ENCODE measurements at regions not wholly inside any gene's neighbourhood (a gene's known extent, or its start where the extent isn't known, plus 50 kb on each side); places are given as distances from the start of the nearest gene placed in this dataset.

GRCh38 chr22:49671331-49672013 lies 156.2 kb downstream of the BRD1 start:
- TF ChIP-seq POLR2AphosphoS5 (IDR thresholded peaks at IDR 0.05; ENCODE audit: borderline replicate concordance, low read depth, low read length) (no peak), EZH2 (IDR thresholded peaks at IDR 0.05) (no peak)
